Psoas muscle (tissue), 7 donors: ENCODE measurements at regions not wholly inside any gene's neighbourhood (a gene's known extent, or its start where the extent isn't known, plus 50 kb on each side); places are given as distances from the start of the nearest gene placed in this dataset.

Experiments
- ATAC-seq, 4 donors: fragments of 200-7000 bp; cut with Tn5 transposase; one replicate each; pipeline ENCODE4 v1.9.1; 2020; ENCODE audit warnings: moderate library complexity in 3 of 4, mild to moderate bottlenecking in 2 of 4
- DNase-seq, 2 donors: peaks; one replicate each; pipeline ENCODE4 v3.0.0-alpha.2; 2020
- H3K27ac ChIP-seq: fragments of 200-600 bp; one replicate; pipeline ENCODE4 v1.8.0; 2022
- H3K27me3 ChIP-seq, 3 donors: fragments of 200-600 bp in 1 of 3; one replicate each; pipeline versions ENCODE4 v1.6.1 to v1.8.0; 2013 to 2022; ENCODE audit warnings: low read length in 2 of 3, mild to moderate bottlenecking in 2 of 3, moderate library complexity in 1 of 3; ENCODE audit not compliant: insufficient read depth in 3 of 3
- H3K36me3 ChIP-seq, 2 donors: fragments of 200-600 bp in 1 of 2; one replicate each; pipeline versions ENCODE4 v1.6.1 to v1.8.0; 2013 to 2022; ENCODE audit warnings: low read depth in 1 of 2, mild to moderate bottlenecking in 1 of 2, moderate library complexity in 1 of 2; ENCODE audit not compliant: insufficient read depth in 1 of 2
- H3K4me1 ChIP-seq: fragments of 200-600 bp; one replicate; pipeline ENCODE4 v1.8.0; 2022
- H3K4me3 ChIP-seq: fragments of 200-600 bp; one replicate; pipeline ENCODE4 v1.8.0; 2022; ENCODE audit warnings: mild to moderate bottlenecking
- H3K9me3 ChIP-seq: fragments of 200-600 bp; one replicate; pipeline ENCODE4 v1.8.0; 2022
- CTCF ChIP-seq: fragments of 200-600 bp; IDR thresholded peaks from one replicate; pipeline ENCODE4 v1.8.0; 2022; ENCODE audit warnings: antibody characterized with exemption
- WGBS, 3 donors: extraction: QIAGEN DNeasy Blood & Tissue Kit; methylation state at CpG; one replicate each; pipeline versions ENCODE4 v1.1.6 to v1.1.7; 2013; 5-methylcytosine and 5-hydroxymethylcytosine counted together
- intact Hi-C, 2 donors: fragments of 100-400 bp; cut with DNase I; formaldehyde crosslinking; loops; one replicate each; pipeline versions ENCODE4 v1.11.0 to v1.14.2; 2022
- donor health status: healthy with polysubstance abuse.
- donor health status: DM: no; HTN: no; CAD: no; lungs with moderate emphysema.
- donor health status: Bipolar disorder and iron deficiency.
- donor health status: healthy.
- donor health status: DM: yes; HTN: yes; CAD: no.
- donor health status: DM: no; HTN: no; CAD: no.
- donor health status: DM: yes; HTN: yes; CAD: no.

- intact Hi-C loops = no loop called here
- Histone ChIP-seq H3K27ac (no peak overlapping the region), H3K27me3 (no peaks in the 10 kb centered on the region), H3K9me3 (no peaks in the 10 kb centered on the region), H3K4me3 (no peak overlapping the region), H3K4me1 (no peaks in the 10 kb centered on the region), H3K36me3 (no peaks in the 10 kb centered on the region)
- ATAC-seq (no peak), DNase-seq (no peak)
- TF ChIP-seq CTCF = peak; percentile 23
- WGBS, 3 donors = 24 to 35% (median 33%) methylated on average over 4 of the region's 4 CpGs
Observed at GRCh38 chr2:162890690-162891311, 52.2 kb upstream of the KCNH7 start.

- Histone ChIP-seq H3K9me3 (no peaks in the 10 kb centered on the region), H3K27ac (no peak overlapping the region), H3K4me3 (no peak overlapping the region), H3K36me3 (no peaks in the 10 kb centered on the region), H3K4me1 (no peaks in the 10 kb centered on the region), H3K27me3 (no peaks in the 10 kb centered on the region)
- ATAC-seq = no peak
- DNase-seq = no peak
- WGBS, 3 donors = 72 to 77% (median 75%) methylated on average over 3 of the region's 3 CpGs
- TF ChIP-seq CTCF = no peak
- intact Hi-C loops = no loop called here
Observed at GRCh38 chr2:162888652-162889051, 50.1 kb upstream of the KCNH7 start.
